ENCODE measurements at regions not wholly inside any gene's neighbourhood (a gene's known extent, or its start where the extent isn't known, plus 50 kb on each side); places are given as distances from the start of the nearest gene placed in this dataset.

DNA sequence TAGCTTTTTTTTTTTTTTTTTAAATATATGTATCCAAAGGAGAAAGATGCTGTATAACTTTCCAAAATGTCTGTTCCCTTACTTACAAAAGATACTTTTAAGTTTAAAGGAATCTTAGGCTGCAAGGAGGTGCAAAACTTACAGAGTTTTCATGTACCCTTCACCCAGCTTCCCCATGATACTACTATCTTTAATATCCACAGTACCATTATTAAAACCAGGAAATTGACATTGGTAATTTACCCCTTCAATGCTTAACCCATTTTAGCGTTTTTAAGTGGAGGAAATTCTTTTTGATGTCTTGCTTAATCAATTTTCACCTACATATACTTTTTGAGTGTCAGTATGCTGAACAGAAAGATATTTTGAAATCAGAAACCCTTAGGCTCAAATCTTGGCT lies 310.9 kb downstream of the PRL start:
- DNase-seq, result no peak
- no peak overlapping the region for H3K18ac ChIP-seq (ENCODE audit: low read length)
- peaks cover 2 to 6% of the 10 kb centered on the region in 2 experiments for H3K4me1 ChIP-seq (ENCODE audit: control insufficient read depth in 1 of 2, insufficient read depth in 2 of 2, low read length in 2 of 2)
- H2AK5ac ChIP-seq (ENCODE audit: low read length), result no peak overlapping the region
- WGBS (ENCODE audit: extremely low coverage, insufficient coverage, insufficient read length), result no CpG with 5 or more reads among the region's 1 CpG
- peaks cover 4% of the 10 kb centered on the region for H3K9me3 ChIP-seq (ENCODE audit: insufficient read depth, low read depth, low read length)
- no peak overlapping the region for H2BK120ac ChIP-seq (ENCODE audit: insufficient read depth, low read length, poor library complexity)
- no peak overlapping the region for H3K4me2 ChIP-seq (ENCODE audit: low read length)
- H4K91ac ChIP-seq (ENCODE audit: low read depth, low read length), result no peak overlapping the region
- H2BK12ac ChIP-seq (ENCODE audit: low read length), result no peak overlapping the region
- H3K9ac ChIP-seq (ENCODE audit: low read length), result no peak overlapping the region
- no peaks in the 10 kb centered on the region for H3K79me1 ChIP-seq (ENCODE audit: low read length)
- H3K4me3 ChIP-seq (ENCODE audit: low read depth, low read length), result no peak overlapping the region
- no peak overlapping the region for H3K14ac ChIP-seq (ENCODE audit: low read length)
- peaks cover under 1 to 3% of the 10 kb centered on the region in 2 experiments for H3K36me3 ChIP-seq (ENCODE audit: control insufficient read depth in 1 of 2, insufficient read depth in 2 of 2, low read length in 2 of 2)
- no peak overlapping the region for H4K8ac ChIP-seq (ENCODE audit: low read depth, low read length)
- H3K27ac ChIP-seq (ENCODE audit: low read depth, low read length), result no peak overlapping the region
- H4K12ac ChIP-seq (ENCODE audit: low read depth, low read length), result no peak overlapping the region
- no peak overlapping the region for H3K23ac ChIP-seq (ENCODE audit: low read length)
- H3K27me3 ChIP-seq (ENCODE audit: insufficient read depth, low read length), result no peaks in the 10 kb centered on the region
- H3K79me2 ChIP-seq (ENCODE audit: control insufficient read depth, insufficient read depth, low read length, poor library complexity), result no peaks in the 10 kb centered on the region
- H3K4ac ChIP-seq (ENCODE audit: low read depth, low read length), result no peak overlapping the region
- H2AFZ ChIP-seq (ENCODE audit: insufficient read depth, low read length, poor library complexity), result no peak overlapping the region
- no peak overlapping the region for H2BK5ac ChIP-seq (ENCODE audit: low read depth, low read length, poor library complexity)

DNA sequence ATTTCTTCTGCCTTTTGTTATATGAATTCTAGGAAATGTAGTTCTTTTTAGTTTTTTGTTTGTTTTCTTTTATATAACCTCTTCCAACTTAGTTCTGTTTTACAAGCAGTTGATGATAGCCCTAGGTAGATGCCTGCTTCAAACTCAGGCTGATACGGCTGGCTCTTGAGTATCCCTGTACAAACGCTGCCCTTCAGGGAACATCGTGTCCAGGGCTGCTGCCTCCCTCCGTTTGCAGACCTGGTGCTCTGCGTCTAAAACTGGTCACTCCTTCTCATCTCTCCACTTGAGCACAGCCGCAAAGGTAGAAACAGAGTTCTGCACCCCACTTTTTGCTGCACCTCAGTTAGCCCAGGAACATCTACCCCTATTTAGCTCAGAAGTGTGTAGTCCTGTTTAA lies 310.1 kb downstream of the PRL start:
- no CpG with 5 or more reads among the region's 6 CpGs for WGBS (ENCODE audit: extremely low coverage, insufficient coverage, insufficient read length)
- H3K27ac ChIP-seq (ENCODE audit: low read depth, low read length), result no peak overlapping the region
- H4K8ac ChIP-seq (ENCODE audit: low read depth, low read length), result no peak overlapping the region
- H2BK12ac ChIP-seq (ENCODE audit: low read length), result no peak overlapping the region
- no peaks in the 10 kb centered on the region for H3K27me3 ChIP-seq (ENCODE audit: insufficient read depth, low read length)
- no peak overlapping the region for H2AK5ac ChIP-seq (ENCODE audit: low read length)
- H3K4me2 ChIP-seq (ENCODE audit: low read length), result no peak overlapping the region
- no peak overlapping the region for H4K91ac ChIP-seq (ENCODE audit: low read depth, low read length)
- no peaks in the 10 kb centered on the region for H3K9me3 ChIP-seq (ENCODE audit: insufficient read depth, low read depth, low read length)
- no peak overlapping the region for H2BK5ac ChIP-seq (ENCODE audit: low read depth, low read length, poor library complexity)
- no peak overlapping the region for H3K18ac ChIP-seq (ENCODE audit: low read length)
- H2AFZ ChIP-seq (ENCODE audit: insufficient read depth, low read length, poor library complexity), result no peak overlapping the region
- H2BK120ac ChIP-seq (ENCODE audit: insufficient read depth, low read length, poor library complexity), result no peak overlapping the region
- H3K4me1 ChIP-seq (ENCODE audit: control insufficient read depth in 1 of 2, insufficient read depth in 2 of 2, low read length in 2 of 2), result peaks cover 8 to 9% of the 10 kb centered on the region in 2 experiments
- H3K79me1 ChIP-seq (ENCODE audit: low read length), result no peaks in the 10 kb centered on the region
- H3K23ac ChIP-seq (ENCODE audit: low read length), result no peak overlapping the region
- H4K12ac ChIP-seq (ENCODE audit: low read depth, low read length), result no peak overlapping the region
- no peak overlapping the region for H3K9ac ChIP-seq (ENCODE audit: low read length)
- no peak for DNase-seq
- no peaks in the 10 kb centered on the region for H3K79me2 ChIP-seq (ENCODE audit: control insufficient read depth, insufficient read depth, low read length, poor library complexity)
- no peak overlapping the region for H3K14ac ChIP-seq (ENCODE audit: low read length)
- H3K36me3 ChIP-seq (ENCODE audit: control insufficient read depth in 1 of 2, insufficient read depth in 2 of 2, low read length in 2 of 2), result peaks cover 0 to under 1% of the 10 kb centered on the region in 2 experiments
- no peak overlapping the region for H3K4ac ChIP-seq (ENCODE audit: low read depth, low read length)
- H3K4me3 ChIP-seq (ENCODE audit: low read depth, low read length), result no peak overlapping the region

GRCh38 chr6:21987501-21987957 lies 309.3 kb downstream of the PRL start:
- peak overlapping the region; percentile 46 for H3K27ac ChIP-seq (ENCODE audit: low read depth, low read length)
- H3K4ac ChIP-seq (ENCODE audit: low read depth, low read length), result no peak overlapping the region
- no CpG with 5 or more reads among the region's 9 CpGs for WGBS (ENCODE audit: extremely low coverage, insufficient coverage, insufficient read length)

DNA sequence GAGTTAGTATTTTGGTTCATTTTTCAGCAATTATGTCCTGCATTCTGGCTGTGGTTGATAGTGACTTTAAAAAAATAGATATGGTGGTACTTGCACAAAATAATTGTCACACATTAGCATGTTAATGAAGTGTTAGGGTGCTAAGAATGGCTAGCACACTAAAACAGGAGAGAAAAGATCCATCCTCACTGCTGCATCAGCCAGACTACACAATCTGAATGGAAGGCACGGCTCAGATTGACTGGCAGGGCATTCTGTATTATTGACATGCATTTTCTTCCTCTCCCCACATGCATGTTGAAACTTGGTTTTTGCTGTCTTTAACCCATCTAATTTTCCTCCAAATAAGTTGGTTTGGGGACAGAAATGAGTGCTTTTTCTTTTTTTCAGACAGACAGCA lies 306.3 kb downstream of the PRL start:
- Histone ChIP-seq H4K8ac (ENCODE audit: low read depth, low read length) (no peak overlapping the region), H2AFZ (ENCODE audit: insufficient read depth, low read length, poor library complexity) (no peak overlapping the region), H3K4me2 (ENCODE audit: low read length) (no peak overlapping the region), H2BK5ac (ENCODE audit: low read depth, low read length, poor library complexity) (no peak overlapping the region), H3K79me2 (ENCODE audit: control insufficient read depth, insufficient read depth, low read length, poor library complexity) (no peaks in the 10 kb centered on the region), H3K18ac (ENCODE audit: low read length) (no peak overlapping the region), H4K91ac (ENCODE audit: low read depth, low read length) (no peak overlapping the region), H3K27ac (ENCODE audit: low read depth, low read length) (no peak overlapping the region), H3K4ac (ENCODE audit: low read depth, low read length) (no peak overlapping the region), H3K36me3 (ENCODE audit: control insufficient read depth in 1 of 2, insufficient read depth in 2 of 2, low read length in 2 of 2) (peaks cover 0 to 7% of the 10 kb centered on the region in 2 experiments), H3K27me3 (ENCODE audit: insufficient read depth, low read length) (no peaks in the 10 kb centered on the region), H4K12ac (ENCODE audit: low read depth, low read length) (no peak overlapping the region), H3K4me1 (ENCODE audit: control insufficient read depth in 1 of 2, insufficient read depth in 2 of 2, low read length in 2 of 2) (peaks cover 11 to 23% of the 10 kb centered on the region in 2 experiments), H3K9me3 (ENCODE audit: insufficient read depth, low read depth, low read length) (no peaks in the 10 kb centered on the region), H3K14ac (ENCODE audit: low read length) (no peak overlapping the region), H2BK120ac (ENCODE audit: insufficient read depth, low read length, poor library complexity) (no peak overlapping the region), H3K79me1 (ENCODE audit: low read length) (peaks cover 8% of the 10 kb centered on the region), H2BK12ac (ENCODE audit: low read length) (peak overlapping the region; percentile 50), H3K23ac (ENCODE audit: low read length) (no peak overlapping the region), H3K4me3 (ENCODE audit: low read depth, low read length) (no peak overlapping the region), H2AK5ac (ENCODE audit: low read length) (no peak overlapping the region), H3K9ac (ENCODE audit: low read length) (no peak overlapping the region)
- WGBS (ENCODE audit: extremely low coverage, insufficient coverage, insufficient read length), result no CpG with 5 or more reads among the region's 1 CpG
- no peak for DNase-seq

More at GRCh38 chr6:21987501-21987957, 309.3 kb downstream of the PRL start:
- Histone ChIP-seq H2AFZ (ENCODE audit: insufficient read depth, low read length, poor library complexity) (no peak overlapping the region), H3K36me3 (ENCODE audit: control insufficient read depth in 1 of 2, insufficient read depth in 2 of 2, low read length in 2 of 2) (peaks cover 0 to 2% of the 10 kb centered on the region in 2 experiments), H3K4me3 (ENCODE audit: low read depth, low read length) (no peak overlapping the region), H2AK5ac (ENCODE audit: low read length) (no peak overlapping the region), H2BK120ac (ENCODE audit: insufficient read depth, low read length, poor library complexity) (no peak overlapping the region), H3K23ac (ENCODE audit: low read length) (no peak overlapping the region), H3K18ac (ENCODE audit: low read length) (no peak overlapping the region), H3K9me3 (ENCODE audit: insufficient read depth, low read depth, low read length) (no peaks in the 10 kb centered on the region), H4K91ac (ENCODE audit: low read depth, low read length) (no peak overlapping the region), H3K27me3 (ENCODE audit: insufficient read depth, low read length) (no peaks in the 10 kb centered on the region), H3K14ac (ENCODE audit: low read length) (no peak overlapping the region), H2BK5ac (ENCODE audit: low read depth, low read length, poor library complexity) (no peak overlapping the region), H4K8ac (ENCODE audit: low read depth, low read length) (no peak overlapping the region), H3K4me2 (ENCODE audit: low read length) (peak overlapping the region; percentile 45), H3K4me1 (ENCODE audit: control insufficient read depth in 1 of 2, insufficient read depth in 2 of 2, low read length in 2 of 2) (peaks cover 11 to 16% of the 10 kb centered on the region in 2 experiments), H3K79me2 (ENCODE audit: control insufficient read depth, insufficient read depth, low read length, poor library complexity) (no peaks in the 10 kb centered on the region), H2BK12ac (ENCODE audit: low read length) (no peak overlapping the region), H3K79me1 (ENCODE audit: low read length) (peaks cover under 1% of the 10 kb centered on the region), H4K12ac (ENCODE audit: low read depth, low read length) (no peak overlapping the region), H3K9ac (ENCODE audit: low read length) (no peak overlapping the region)
- DNase-seq, result peak in 1 of 2 donors; percentile 41

All from trophoblast cell (in vitro differentiated cells and primary cell).